ENCODE measurements at regions not wholly inside any gene's neighbourhood (a gene's known extent, or its start where the extent isn't known, plus 50 kb on each side); places are given as distances from the start of the nearest gene placed in this dataset.

- TF ChIP-seq EZH2 (IDR thresholded peaks at IDR 0.05; ENCODE audit: borderline replicate concordance, low read length) = no peak
- TF ChIP-seq CTCF (conservative IDR thresholded peaks at IDR 0.05 in 1 of 2, IDR thresholded peaks at IDR 0.05 in 1 of 2; ENCODE audit: extremely low read depth in 1 of 2, insufficient read depth in 1 of 2, low read depth in 1 of 2, low read length in 2 of 2) = no peak
Observed at GRCh38 chr11:109794501-109794900, 298.7 kb upstream of the ZC3H12C start.
